ENCODE measurements at regions not wholly inside any gene's neighbourhood (a gene's known extent, or its start where the extent isn't known, plus 50 kb on each side); places are given as distances from the start of the nearest gene placed in this dataset.

DNA sequence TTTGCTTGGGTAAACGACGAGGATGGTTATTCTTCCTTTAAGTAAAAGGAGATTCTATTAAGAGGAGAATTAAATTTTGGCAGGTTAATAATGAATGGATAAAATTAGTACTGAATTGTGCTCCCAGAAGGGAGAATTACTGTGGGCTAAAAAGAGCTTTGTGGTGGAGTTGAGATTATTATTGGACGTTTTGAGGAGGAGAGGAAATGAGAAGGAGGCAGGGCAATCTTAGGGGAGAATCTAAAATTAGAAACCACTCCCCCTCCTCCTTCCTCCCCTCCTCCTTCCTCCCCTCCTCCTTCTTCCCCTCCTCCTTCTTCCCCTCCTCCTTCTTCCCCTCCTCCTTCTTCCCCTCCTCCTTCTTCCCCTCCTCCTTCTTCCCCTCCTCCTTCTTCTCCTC is 331.8 kb downstream of the PRL start:
- TF ChIP-seq CTCF (IDR thresholded peaks at IDR 0.05; ENCODE audit: low read depth, low read length, missing input control) (no peak), YY1 (IDR thresholded peaks at IDR 0.05) (no peak), EGR1 (IDR thresholded peaks at IDR 0.05; ENCODE audit: low read depth in 2 of 2) (no peak), FOXA1 (IDR thresholded peaks at IDR 0.05) (no peak), RAD21 (IDR thresholded peaks at IDR 0.05) (no peak), TAF1 (conservative IDR thresholded peaks at IDR 0.05) (no peak)
- TF ChIP-seq, protein P1, sequence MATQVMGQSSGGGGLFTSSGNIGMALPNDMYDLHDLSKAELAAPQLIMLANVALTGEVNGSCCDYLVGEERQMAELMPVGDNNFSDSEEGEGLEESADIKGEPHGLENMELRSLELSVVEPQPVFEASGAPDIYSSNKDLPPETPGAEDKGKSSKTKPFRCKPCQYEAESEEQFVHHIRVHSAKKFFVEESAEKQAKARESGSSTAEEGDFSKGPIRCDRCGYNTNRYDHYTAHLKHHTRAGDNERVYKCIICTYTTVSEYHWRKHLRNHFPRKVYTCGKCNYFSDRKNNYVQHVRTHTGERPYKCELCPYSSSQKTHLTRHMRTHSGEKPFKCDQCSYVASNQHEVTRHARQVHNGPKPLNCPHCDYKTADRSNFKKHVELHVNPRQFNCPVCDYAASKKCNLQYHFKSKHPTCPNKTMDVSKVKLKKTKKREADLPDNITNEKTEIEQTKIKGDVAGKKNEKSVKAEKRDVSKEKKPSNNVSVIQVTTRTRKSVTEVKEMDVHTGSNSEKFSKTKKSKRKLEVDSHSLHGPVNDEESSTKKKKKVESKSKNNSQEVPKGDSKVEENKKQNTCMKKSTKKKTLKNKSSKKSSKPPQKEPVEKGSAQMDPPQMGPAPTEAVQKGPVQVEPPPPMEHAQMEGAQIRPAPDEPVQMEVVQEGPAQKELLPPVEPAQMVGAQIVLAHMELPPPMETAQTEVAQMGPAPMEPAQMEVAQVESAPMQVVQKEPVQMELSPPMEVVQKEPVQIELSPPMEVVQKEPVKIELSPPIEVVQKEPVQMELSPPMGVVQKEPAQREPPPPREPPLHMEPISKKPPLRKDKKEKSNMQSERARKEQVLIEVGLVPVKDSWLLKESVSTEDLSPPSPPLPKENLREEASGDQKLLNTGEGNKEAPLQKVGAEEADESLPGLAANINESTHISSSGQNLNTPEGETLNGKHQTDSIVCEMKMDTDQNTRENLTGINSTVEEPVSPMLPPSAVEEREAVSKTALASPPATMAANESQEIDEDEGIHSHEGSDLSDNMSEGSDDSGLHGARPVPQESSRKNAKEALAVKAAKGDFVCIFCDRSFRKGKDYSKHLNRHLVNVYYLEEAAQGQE (IDR thresholded peaks at IDR 0.05), result no peak
